ENCODE measurements at regions not wholly inside any gene's neighbourhood (a gene's known extent, or its start where the extent isn't known, plus 50 kb on each side); places are given as distances from the start of the nearest gene placed in this dataset.

DNA sequence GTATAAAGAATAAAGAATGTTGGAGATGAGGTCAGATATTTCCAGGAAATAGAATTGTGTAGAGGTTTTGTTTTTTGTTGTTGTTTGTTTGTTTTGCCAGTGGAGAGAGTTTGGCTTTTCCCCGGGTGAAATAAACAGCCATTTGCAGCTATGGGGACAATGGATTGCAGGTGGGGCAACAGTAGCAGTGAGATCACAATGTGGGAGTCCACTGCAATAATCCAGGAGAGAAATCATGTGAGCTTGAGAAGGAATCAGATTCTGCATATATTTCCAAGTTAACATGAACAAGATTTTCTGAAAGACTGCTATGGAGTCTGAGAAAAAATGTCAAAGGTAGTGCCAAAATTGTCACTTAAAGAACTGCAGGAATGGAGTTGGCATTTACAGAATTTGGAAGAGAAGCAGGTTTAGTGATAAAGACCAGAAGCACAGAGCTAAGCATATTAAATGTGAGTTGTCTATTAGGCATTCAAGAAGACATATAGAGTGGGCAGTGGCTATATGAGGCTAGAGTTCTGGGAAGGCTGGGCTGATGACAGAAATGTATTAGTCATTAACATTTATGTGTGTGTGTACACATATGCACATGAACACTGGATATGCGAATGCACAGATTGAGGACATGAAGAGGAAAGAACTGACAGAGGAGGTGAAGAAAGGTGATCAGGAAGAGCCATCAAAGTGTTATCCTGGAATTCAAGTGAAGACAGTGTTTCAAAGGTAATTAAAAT, 729.6 kb upstream of the PTBP2 start:
- Mint-ChIP-seq H3K4me1 (ENCODE audit: low read depth, unreplicated experiment) (no peaks in the 10 kb centered on the region), H3K27ac (ENCODE audit: unreplicated experiment) (no peak overlapping the region), H3K27me3 (ENCODE audit: unreplicated experiment) (no peaks in the 10 kb centered on the region), H3K36me3 (ENCODE audit: insufficient read depth, unreplicated experiment) (no peaks in the 10 kb centered on the region), H3K4me3 (ENCODE audit: low read depth, unreplicated experiment) (no peak overlapping the region), H3K9me3 (ENCODE audit: low read depth, unreplicated experiment) (peaks cover 1% of the 10 kb centered on the region)
- intact Hi-C loops (cut with micrococcal nuclease; ENCODE audit: unreplicated experiment) = no loop called here
- TF ChIP-seq, protein P1, sequence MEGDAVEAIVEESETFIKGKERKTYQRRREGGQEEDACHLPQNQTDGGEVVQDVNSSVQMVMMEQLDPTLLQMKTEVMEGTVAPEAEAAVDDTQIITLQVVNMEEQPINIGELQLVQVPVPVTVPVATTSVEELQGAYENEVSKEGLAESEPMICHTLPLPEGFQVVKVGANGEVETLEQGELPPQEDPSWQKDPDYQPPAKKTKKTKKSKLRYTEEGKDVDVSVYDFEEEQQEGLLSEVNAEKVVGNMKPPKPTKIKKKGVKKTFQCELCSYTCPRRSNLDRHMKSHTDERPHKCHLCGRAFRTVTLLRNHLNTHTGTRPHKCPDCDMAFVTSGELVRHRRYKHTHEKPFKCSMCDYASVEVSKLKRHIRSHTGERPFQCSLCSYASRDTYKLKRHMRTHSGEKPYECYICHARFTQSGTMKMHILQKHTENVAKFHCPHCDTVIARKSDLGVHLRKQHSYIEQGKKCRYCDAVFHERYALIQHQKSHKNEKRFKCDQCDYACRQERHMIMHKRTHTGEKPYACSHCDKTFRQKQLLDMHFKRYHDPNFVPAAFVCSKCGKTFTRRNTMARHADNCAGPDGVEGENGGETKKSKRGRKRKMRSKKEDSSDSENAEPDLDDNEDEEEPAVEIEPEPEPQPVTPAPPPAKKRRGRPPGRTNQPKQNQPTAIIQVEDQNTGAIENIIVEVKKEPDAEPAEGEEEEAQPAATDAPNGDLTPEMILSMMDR (IDR thresholded peaks at IDR 0.05; ENCODE audit: unreplicated experiment) = no peak
- no TSS peak for BruUV-seq (replicated peaks)
- DNase-seq = no peak
- CTCF ChIA-PET = interaction anchor here (0.9 kb wide), 1 partner anchor 30 kb away, joined by 3 read pairs; no protein-coding TSS in a partner anchor

- CTCF ChIA-PET = interaction anchor here (1.0 kb wide), 1 partner anchor 10 kb away, joined by 5 read pairs; no protein-coding TSS in a partner anchor
Measured at GRCh38 chr1:95994643-95995042, 726.9 kb upstream of the PTBP2 start.

GRCh38 chr1:96002201-96002600, 719.4 kb upstream of the PTBP2 start:
- H3K27ac Mint-ChIP-seq (ENCODE audit: unreplicated experiment) = no peak overlapping the region
- no TSS peak for BruUV-seq (replicated peaks)
- H3K4me3 Mint-ChIP-seq (ENCODE audit: low read depth, unreplicated experiment) = no peak overlapping the region
- no peak for DNase-seq
- H3K36me3 Mint-ChIP-seq (ENCODE audit: insufficient read depth, unreplicated experiment) = no peaks in the 10 kb centered on the region
- CTCF ChIA-PET = no interaction called here
- TF ChIP-seq, protein P1 (IDR thresholded peaks at IDR 0.05; ENCODE audit: unreplicated experiment) = no peak
- intact Hi-C loops (cut with micrococcal nuclease; ENCODE audit: unreplicated experiment) = no loop called here
- H3K9me3 Mint-ChIP-seq (ENCODE audit: low read depth, unreplicated experiment) = peaks cover 2% of the 10 kb centered on the region
- H3K4me1 Mint-ChIP-seq (ENCODE audit: low read depth, unreplicated experiment) = no peaks in the 10 kb centered on the region
- no peaks in the 10 kb centered on the region for H3K27me3 Mint-ChIP-seq (ENCODE audit: unreplicated experiment)

More at GRCh38 chr1:95994643-95995042, 726.9 kb upstream of the PTBP2 start:
- Mint-ChIP-seq H3K9me3 (ENCODE audit: low read depth, unreplicated experiment) (peaks cover 2% of the 10 kb centered on the region), H3K27me3 (ENCODE audit: unreplicated experiment) (no peaks in the 10 kb centered on the region), H3K27ac (ENCODE audit: unreplicated experiment) (no peak overlapping the region), H3K4me3 (ENCODE audit: low read depth, unreplicated experiment) (no peak overlapping the region), H3K4me1 (ENCODE audit: low read depth, unreplicated experiment) (no peaks in the 10 kb centered on the region), H3K36me3 (ENCODE audit: insufficient read depth, unreplicated experiment) (no peaks in the 10 kb centered on the region)
- intact Hi-C loops (cut with micrococcal nuclease; ENCODE audit: unreplicated experiment) = no loop called here
- no TSS peak for BruUV-seq (replicated peaks)
- TF ChIP-seq, protein P1 (IDR thresholded peaks at IDR 0.05; ENCODE audit: unreplicated experiment) = no peak
- no peak for DNase-seq

DNA sequence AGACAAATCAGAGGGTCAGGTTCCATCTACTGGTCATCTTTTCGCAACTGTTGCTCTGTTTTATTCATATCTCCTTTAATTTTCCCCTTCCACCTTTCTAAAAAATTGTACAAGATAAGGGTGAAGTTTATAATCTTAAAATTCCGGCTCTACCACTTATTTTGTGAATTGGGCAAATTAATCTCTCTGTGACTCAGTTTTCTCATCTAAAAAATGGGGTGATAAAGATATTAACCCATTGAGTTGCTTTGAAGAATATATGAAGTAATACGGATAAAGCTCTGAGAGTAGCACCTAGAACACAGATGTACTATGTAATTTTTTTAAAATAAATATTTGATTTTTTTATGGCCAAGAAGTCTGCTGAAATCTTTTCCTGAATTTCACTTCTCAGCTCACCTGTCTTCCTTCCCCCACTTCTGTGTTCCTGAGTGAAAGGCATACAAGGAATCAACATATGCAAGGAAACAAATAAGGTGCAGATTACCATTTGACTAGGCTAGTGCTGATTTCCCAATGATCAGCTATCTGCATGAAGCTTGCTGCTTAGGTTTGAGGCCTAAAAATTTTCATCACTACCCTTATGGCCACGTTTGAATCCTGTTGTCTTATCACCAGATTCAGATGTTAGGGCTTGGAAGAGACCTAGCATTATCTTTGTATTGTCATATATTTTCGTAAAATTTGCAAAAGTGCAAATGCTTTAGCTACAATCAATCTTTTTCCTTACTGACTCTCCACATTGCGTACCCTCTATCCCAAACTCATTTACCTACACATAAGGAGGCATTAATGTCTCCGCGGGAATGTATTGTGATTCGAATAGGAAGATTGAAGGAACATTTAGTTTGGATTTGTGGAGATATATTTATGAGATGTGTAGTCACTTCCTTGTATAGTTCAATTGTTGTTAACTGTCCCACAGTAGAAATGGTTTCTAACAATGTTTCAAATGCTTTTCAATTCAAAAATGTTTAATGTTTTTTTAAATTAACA, 718.3 kb upstream of the PTBP2 start:
- no peak overlapping the region for H3K27ac Mint-ChIP-seq (ENCODE audit: unreplicated experiment)
- intact Hi-C loops (cut with micrococcal nuclease; ENCODE audit: unreplicated experiment) = no loop called here
- no peaks in the 10 kb centered on the region for H3K4me1 Mint-ChIP-seq (ENCODE audit: low read depth, unreplicated experiment)
- no peak overlapping the region for H3K4me3 Mint-ChIP-seq (ENCODE audit: low read depth, unreplicated experiment)
- TF ChIP-seq, protein P1 (IDR thresholded peaks at IDR 0.05; ENCODE audit: unreplicated experiment) = no peak
- CTCF ChIA-PET = interaction anchor here (0.8 kb wide), 1 partner anchor 1147 kb away, joined by 3 read pairs; no protein-coding TSS in a partner anchor
- no peaks in the 10 kb centered on the region for H3K27me3 Mint-ChIP-seq (ENCODE audit: unreplicated experiment)
- peaks cover 2% of the 10 kb centered on the region for H3K9me3 Mint-ChIP-seq (ENCODE audit: low read depth, unreplicated experiment)
- no TSS peak for BruUV-seq (replicated peaks)
- H3K36me3 Mint-ChIP-seq (ENCODE audit: insufficient read depth, unreplicated experiment) = no peaks in the 10 kb centered on the region
- DNase-seq = no peak

Measured in Calu3 (cell line).